GM19025 (cell line): ENCODE measurements at regions not wholly inside any gene's neighbourhood (a gene's known extent, or its start where the extent isn't known, plus 50 kb on each side); places are given as distances from the start of the nearest gene placed in this dataset.

Source experiments
- ATAC-seq: cut with Tn5 transposase; IDR thresholded peaks from one replicate; pipeline ENCODE4 v1.9.1; 2021; ENCODE audit warnings: mild to moderate bottlenecking, low read depth, moderate library complexity; ENCODE audit not compliant: unreplicated experiment

DNA sequence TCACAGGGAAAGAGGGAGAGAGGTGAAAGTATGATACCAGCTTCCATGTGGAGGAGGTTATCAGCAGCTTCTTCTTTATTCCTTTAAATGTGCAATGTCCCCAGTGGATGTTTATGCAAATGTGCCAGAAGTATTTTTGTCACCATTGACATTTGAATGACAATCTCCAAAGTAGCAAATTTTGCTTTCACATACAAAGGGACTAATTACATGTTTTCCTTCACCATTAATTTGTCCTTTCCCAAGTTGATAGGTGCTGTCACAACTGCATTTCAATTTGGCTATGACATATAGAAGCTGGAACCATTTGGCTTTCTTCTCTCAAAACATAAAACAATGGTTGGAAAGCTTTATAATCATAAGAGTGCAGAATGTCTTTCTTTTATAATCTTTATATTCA is 469.0 kb upstream of the NWD2 start:
- ATAC-seq, result no peak

DNA sequence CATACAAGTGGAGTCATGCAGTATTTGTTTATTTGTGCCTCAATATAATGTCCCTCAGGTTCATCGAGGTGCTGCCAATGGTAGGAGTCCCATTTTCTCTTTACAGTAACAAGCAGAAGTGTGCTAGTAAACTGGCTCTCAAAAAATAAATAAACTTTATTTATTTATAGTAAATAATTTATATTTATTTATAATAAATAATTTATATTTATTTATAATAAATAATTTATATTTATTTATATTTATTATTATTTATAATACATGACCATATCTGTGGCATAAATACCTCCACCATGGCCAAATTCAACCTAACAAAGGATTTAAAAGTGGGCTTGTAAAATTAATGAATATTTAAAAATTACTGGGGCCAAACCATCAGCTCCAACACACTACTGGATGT is 464.9 kb upstream of the NWD2 start:
- ATAC-seq, result no peak

DNA sequence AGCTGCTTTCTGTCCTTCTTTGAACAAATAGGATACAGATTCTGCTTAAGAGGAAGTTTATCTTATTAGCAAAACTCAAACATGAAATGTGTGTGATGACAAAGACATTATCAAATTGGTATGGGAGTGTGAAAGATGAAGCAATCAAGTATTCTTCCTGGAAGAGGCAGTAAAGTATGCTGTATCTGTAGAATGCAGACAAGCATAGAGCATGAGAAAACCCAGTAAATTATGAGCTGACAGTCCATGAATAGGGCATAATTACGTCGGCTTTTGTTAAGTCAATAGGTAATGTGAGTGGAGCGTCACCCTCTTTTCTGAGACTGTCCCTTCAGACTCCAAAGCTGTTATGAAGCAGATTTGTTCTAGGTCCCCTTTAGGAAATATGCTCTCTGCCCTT is 458.6 kb upstream of the NWD2 start:
- no peak for ATAC-seq

DNA sequence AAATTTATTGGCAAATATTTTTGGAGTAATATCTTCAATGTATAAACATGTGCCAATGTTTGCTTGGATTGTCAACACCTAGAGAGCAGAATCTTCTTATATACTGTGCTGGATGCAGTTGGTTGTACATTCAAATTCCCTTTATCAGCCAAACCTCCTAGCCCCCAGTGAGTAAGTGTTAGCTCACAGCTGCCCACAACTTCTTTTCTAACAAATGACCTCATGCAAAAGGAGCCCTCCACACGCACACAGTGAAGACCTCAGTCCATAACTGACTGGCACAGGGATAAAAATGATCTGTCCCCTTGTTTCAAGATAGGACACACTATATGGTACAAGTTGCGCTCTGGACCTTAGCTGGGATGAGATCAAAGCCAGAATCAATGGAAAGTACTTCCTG is 458.0 kb upstream of the NWD2 start:
- ATAC-seq, result no peak

DNA sequence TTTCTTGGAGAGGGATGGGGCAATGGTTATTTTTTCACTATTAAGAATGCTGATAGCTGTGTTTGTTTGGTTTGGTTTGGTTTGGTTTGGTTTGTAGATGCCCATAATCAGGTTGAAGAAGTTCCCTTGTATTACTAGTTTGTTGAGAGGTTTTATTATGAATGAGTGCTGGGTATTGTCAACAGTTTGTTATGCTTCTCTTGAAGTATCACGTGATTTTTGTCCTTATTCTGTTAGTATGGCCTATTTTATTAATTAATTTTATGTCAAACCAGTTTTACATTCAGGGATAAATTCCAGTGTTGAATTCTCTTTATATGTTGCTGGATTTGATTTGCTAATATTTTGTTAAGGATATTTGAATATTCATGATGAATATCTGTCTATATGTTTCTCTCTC is 449.8 kb upstream of the NWD2 start:
- no peak for ATAC-seq

DNA sequence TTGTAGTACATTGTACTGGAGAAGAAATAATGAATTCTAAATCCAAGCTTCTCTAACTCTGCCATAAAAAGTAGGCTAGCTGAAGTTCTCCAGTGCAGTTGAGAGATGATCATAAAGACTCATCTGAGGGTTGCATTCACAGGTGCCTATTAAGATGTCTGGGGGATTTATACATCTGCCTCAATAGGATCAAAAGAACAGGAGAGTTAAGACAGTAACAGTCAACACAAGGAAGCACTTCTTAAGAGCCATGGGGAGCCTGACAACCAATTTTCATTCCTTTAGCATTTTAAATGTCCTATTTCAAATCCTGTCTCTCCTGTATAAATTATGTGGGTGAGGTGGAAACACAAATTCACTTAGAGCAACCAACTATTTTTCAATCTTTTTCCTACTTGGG is 432.4 kb upstream of the NWD2 start:
- no peak for ATAC-seq

DNA sequence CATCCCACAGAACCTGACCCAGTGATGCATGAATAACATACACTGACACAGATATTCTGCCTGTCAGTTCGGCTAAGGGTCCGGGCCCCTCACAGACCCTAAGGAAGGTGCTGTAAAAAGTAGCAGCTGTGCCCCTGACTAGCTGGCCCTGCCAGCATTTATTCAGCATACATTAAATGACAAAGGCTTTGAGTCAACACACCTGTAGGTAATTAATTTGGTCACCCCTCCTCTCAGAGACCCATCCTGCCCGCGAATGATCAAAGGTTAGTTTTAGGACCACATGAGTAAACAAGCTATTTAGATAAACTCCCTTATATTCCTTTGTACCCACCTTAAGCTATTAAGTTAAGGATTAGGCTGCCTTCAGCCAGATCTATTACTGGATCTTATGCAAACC is 429.0 kb upstream of the NWD2 start:
- ATAC-seq, result no peak

DNA sequence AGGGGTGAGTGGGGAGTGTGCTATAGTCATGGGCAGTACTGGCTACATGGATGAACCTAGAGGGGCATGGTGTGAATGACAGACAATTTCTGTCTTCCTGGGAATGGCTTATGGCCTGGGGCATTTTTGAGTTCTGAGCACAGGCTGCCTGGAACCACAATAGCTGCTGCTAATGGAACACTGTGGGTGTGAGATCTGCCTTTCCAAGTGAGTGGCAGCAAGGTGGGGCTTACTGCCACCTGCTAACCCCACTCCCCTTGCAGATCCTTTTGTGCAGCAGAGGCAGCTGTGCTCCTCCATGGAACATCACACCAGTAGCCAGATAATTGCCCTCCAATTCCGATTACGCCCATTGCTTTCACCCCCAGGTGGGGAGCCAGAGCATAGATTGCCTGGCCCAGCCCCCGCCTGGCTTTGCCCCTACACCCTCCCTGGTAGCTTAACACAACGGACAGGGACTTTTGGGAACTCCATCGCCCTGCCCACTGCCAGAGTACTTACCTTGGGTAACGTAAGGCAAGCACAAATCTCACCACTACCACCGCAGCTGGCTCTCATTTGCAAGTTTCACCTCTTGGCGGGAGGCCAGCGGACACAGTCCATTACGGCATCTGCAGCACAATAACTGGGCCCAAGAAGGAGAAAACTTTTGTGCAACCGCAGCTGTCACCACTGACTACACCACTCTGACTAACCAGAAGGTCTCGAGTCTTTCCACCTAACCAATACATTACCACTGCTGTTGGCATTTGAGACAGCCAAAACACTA is 421.2 kb upstream of the NWD2 start:
- no peak for ATAC-seq

DNA sequence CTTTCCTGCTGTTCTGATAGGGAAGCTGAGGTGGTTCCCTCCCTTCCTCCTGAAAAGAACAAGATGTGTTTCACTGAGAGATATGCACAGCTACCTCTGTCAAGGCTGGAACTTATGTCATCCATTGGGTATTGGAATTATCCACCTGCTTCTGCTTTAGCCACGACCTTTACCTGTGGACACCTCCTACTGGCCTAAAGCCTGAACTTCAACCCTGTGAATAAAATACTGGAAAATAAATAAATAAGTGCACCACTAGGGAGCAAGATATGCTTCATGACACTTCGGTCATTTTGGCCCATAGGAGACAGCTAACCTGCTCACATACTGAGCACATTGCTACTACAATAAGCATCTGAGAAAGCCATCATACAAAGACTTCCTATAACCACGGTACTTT is 419.9 kb upstream of the NWD2 start:
- ATAC-seq, result no peak

DNA sequence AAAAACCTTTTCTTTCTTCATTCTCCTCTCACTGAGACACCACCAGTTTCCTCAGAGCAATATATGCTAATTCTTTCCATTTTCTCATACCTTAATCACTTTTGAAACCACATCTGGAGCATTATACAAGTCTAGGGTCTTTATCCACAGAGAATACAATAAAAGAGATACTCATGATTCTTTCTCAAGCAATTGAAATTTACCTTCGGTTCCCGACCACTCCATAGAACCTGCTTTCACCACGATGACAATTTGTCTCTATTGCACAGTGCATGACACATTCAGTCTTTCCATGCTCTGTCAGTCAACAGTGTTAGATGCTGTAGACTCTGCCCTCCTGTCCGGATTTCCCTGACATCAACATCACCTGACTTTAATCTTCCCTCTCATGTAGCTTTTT is 409.3 kb upstream of the NWD2 start:
- no peak for ATAC-seq

DNA sequence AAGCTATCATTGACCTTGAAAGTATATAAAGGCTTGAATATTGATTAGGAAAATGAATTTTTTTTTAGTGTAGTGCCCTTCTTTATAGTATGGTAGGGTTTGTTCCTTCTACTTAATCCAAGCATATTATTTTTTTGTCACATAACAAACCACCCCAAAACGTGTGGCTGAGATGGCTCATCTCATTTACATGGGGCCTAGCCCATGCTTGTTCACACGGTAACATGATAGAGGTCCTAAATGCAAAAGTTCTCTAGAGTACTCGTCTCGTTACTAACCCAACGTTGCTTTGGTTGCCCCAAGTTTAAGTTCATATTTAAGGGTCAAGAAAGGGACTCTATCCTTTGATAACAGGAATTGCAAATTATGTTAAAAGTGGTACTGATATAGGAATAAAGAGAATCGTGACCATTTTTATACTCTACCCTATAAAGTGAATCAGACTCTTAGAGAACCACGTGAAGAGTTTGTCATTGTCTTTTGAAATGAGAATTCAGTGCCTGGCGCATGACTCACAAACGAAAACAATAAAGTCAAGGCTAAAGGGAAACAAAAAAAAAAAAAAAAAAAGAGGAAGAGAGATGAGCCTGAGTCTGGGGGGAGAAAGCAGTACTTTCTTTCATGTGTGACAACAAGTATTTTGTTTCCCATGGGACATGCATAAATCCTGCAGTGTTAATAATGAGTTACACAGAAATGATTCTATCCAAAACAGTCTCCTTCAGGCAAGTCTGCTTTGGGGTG is 402.8 kb upstream of the NWD2 start:
- no peak for ATAC-seq

DNA sequence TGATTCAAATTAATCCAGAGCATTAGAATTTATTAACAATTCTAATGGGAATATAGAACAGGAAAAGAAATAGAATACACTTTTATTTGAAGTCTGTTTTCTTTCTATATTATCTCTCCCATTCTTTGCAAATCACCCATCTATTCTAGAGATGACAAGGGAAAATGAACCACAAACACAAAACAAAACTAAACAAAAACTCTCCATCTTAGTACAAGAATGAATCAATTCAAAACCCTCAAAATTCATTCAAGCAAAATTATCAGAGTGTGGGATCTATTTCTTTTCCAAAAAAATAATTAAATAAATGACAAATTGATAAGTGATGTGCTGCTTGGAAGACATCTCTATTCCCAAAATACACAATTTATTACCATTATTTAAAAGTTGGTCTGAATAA is 400.1 kb upstream of the NWD2 start:
- no peak for ATAC-seq

DNA sequence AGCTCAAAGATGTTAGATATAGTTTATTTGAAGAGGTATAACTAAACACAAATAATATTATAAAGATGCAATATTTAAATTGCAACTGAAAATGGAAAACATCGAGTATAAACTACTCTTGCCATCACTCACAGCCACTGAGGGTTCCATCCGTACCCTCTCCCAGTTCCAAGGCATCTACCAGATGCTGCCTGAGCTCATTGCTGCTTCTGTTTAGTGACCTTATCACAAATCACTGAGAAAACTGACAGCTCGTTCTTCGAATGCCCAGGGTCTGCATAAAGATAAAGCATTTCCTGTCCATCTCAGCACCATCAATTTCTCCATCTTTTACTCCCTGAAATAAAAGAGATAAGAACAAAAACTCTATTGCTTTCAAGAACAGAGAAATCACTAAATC is 391.7 kb upstream of the NWD2 start:
- no peak for ATAC-seq

DNA sequence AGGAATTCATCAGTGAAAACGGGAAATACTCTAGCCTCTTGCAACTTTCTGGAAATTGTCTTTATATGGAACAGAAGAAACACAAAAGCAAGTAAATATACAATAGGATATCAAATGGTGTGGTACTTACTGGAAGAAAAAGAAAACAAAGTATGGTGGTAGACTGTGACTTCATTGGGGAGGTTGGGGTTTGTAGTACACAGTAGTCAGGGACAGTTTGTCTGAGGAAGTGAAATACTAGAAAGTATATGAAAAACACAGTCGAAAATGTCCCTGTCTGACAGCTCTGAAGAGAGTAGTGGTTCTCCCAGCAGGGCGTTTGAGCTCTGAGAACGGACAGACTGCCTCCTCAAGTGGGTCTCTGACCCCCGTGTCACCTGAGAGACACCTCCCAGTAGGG is 390.0 kb upstream of the NWD2 start:
- no peak for ATAC-seq

DNA sequence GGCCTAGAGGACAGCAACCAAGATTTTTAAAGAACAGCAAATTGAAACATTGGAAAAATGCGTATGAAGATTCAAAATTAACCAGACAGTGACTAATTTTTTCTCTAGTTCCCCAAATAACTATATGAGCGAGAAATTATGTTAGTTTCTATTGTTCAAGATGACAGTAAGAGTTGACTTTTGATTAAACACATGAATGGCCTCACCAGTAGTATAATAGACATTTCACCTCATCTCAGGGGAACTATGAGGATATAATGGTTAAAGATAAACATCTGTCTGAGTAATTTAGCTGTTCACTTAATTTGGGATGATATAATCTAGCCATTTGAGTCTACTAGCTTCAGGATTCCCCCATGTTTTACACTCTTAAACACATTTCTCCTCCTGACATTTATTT is 380.9 kb upstream of the NWD2 start:
- ATAC-seq, result no peak

DNA sequence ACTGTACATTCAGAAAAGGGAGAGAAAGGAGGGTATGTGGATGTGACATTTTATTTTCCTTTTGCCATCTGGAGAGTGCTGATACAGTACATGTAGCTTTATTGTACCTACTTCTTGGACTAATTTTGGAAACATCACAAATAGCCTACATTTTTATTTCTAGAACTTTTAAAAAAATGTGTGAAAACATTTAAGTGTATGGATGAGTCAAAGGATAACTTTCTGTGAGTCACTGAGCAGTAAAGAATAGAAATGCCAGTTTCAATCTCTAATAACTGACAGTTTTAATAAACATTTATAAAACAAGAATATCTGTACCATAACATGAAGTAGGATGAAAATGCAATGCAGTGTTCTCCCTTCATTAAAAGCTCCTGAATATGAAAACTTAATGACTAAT is 374.4 kb upstream of the NWD2 start:
- no peak for ATAC-seq

DNA sequence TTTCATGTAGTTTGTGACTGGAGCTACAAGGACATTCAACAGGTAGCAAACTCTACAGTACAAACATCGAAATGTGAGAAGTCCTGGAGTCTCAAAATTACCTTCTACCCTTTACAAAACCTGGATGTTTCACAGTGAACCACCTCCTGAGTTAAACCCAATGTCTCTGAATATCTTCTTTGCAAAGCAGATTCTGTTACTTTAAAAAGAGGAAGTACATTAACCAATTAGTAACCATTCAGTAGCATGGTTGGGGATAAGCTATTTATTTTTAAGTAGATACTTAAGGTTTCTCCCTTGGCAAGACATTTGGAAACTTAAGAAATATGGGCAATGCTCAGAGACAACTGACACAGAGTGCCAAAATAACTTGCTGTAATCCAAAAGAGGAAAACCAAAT is 371.9 kb upstream of the NWD2 start:
- no peak for ATAC-seq

DNA sequence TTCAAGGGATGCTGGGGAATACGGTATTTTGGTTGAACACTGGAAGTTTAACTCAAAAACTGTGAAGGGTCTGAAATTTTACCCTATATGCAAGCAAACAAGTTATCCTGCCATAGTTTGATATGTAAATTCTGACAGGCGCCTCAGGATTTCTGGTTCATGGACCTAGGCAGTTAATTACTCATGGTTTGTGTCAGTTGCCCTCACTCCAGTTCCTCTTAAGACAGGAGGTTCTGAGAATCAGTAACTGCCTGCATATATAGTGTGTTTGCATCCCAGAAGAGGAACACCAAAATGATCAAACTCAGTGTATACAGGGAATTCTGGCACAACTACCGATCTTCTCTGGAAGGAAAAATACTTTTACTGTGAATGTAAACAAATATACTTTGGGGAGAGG is 360.4 kb upstream of the NWD2 start:
- ATAC-seq, result no peak

DNA sequence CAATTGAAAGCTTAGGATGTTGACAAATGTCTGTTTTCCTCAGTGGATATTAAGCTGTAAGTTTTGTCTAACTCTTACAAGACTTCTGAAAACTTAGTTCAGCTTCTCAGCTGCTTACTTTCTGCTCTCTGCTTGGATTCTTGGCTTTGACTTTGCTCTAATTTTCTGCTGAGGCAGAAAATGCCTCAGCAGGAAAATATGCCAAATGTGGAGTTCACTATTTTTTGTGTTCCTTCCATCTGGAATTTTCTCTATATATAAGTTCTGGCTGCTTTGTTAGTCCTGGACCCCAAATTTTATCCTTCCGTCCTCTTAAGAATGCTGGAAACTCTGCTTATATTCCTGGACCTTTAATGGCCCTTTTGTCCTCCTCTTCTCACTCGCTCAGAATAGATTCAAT is 352.6 kb upstream of the NWD2 start:
- ATAC-seq, result no peak

DNA sequence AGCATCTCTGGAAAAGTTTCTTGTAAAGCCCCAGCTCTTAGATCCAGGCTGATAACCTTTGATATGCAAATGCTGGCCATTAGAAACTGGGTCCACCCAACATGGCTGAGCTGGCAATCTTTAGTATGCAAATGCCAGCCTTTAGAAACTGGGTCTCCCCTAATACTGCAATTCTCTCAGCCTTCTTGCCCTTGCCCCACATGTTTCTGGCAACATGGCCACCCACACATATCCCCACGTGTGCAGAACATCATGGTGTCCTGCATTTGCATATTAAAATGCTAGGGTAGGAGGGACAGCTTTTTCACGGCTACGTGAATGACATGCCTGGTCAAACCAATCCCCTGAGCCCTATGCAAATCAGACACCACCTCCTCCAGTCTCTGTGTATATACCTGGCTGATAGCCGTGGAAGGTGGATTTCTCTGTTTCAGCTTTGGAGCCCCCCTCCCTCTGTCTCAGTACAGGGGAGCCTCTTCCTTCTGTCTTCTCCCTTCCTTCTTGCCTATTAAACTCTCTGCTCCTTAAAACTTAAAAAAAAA is 344.0 kb upstream of the NWD2 start:
- no peak for ATAC-seq

DNA sequence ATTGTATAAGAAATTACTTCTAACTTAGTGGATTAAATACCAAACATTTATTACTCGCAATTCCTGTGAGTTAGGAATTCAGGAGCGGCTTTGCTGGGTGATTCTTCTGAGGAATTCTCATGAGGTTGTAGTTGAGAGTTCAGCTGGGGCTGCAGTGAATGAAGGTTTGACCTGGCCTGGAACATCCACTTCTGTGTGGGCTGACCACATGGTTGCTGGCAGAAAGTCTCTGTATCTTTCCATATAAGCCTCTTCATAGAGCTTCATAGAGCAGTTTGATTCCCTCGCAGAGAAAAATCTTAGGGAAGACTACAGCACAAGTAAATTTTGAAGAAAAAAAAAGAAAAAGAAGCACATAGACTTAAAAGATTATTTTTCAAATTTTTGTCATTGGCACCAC is 339.7 kb upstream of the NWD2 start:
- ATAC-seq, result no peak

DNA sequence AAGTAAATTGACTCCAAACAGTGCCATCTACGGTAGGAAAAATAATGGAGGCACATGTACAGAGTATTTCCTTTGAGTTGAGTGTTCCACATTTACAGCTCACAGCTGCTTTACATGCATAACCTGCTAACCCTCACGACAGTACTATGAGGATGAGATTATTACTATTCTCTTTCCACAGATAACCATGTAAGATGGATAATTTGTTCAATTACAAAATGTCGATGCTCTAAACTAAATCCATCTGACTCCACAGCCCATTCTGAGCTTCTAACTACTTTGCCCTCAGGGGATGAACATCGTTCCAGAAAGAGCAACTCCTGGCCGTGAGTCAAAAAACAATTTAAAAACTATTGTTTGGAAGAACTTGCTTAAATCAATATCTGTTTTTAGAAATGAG is 330.4 kb upstream of the NWD2 start:
- ATAC-seq, result no peak
